Neuronal stem cell (in vitro differentiated cells): ENCODE measurements at regions not wholly inside any gene's neighbourhood (a gene's known extent, or its start where the extent isn't known, plus 50 kb on each side); places are given as distances from the start of the nearest gene placed in this dataset.
"Not testable (repeated sequence)": the region's sequence is repeated elsewhere in the genome, so short reads cannot be mapped to it uniquely, and the experiment has no call there.

Source experiments
- DNase-seq: peaks from one replicate; pipeline ENCODE4 v3.0.0-alpha.2; 2013; ENCODE audit warnings: low spot score
- H2AFZ ChIP-seq: one replicate; pipeline ENCODE4 v1.6.1; 2013; ENCODE audit warnings: mild to moderate bottlenecking, low read length, inconsistent platforms
- H2AK5ac ChIP-seq: 2 replicates; pipeline ENCODE4 v1.6.1; 2013; ENCODE audit warnings: low read depth, mild to moderate bottlenecking, inconsistent platforms, low read length, moderate library complexity, mixed read lengths
- H2BK120ac ChIP-seq: 2 replicates; pipeline ENCODE4 v1.6.1; 2013; ENCODE audit warnings: low read depth, mild to moderate bottlenecking, inconsistent platforms, low read length, moderate library complexity, mixed read lengths
- H2BK12ac ChIP-seq: one replicate; pipeline ENCODE4 v1.6.1; 2013; ENCODE audit warnings: low read length, inconsistent platforms
- H2BK15ac ChIP-seq: 2 replicates; pipeline ENCODE4 v1.6.1; 2013; ENCODE audit warnings: mild to moderate bottlenecking, low read length, inconsistent platforms, mixed read lengths
- H2BK5ac ChIP-seq: one replicate; pipeline ENCODE4 v1.6.1; 2013; ENCODE audit warnings: inconsistent platforms, mild to moderate bottlenecking, low read length, moderate library complexity
- H3K14ac ChIP-seq: one replicate; pipeline ENCODE4 v1.6.1; 2013; ENCODE audit warnings: low read length, inconsistent platforms
- H3K18ac ChIP-seq: 2 replicates; pipeline ENCODE4 v1.6.1; 2013; ENCODE audit warnings: low read length, inconsistent platforms
- H3K23ac ChIP-seq: 2 replicates; pipeline ENCODE4 v1.6.1; 2013; ENCODE audit warnings: low read depth, mild to moderate bottlenecking, mixed read lengths, low read length, inconsistent platforms; ENCODE audit not compliant: poor library complexity
- H3K27ac ChIP-seq: replicated peaks from 3 replicates; pipeline ENCODE4 v1.5.1; 2013; ENCODE audit warnings: low read length, inconsistent platforms
- H3K27me3 ChIP-seq, 3 experiments: 2 replicates each; pipeline ENCODE4 v1.6.1; 2013; ENCODE audit warnings: low read length in 3 of 3, mild to moderate bottlenecking in 2 of 3, inconsistent platforms in 1 of 3, low read depth in 1 of 3, mixed read lengths in 1 of 3, moderate library complexity in 1 of 3; ENCODE audit not compliant: control insufficient read depth in 3 of 3, insufficient read depth in 3 of 3
- H3K36me3 ChIP-seq, 2 donors: replicated peaks in 1 of 2; 2 replicates each; pipeline ENCODE4 v1.6.1; 2013; ENCODE audit warnings: low read length in 2 of 2; ENCODE audit not compliant: control insufficient read depth in 2 of 2, insufficient read depth in 2 of 2
- H3K4ac ChIP-seq: 2 replicates; pipeline ENCODE4 v1.6.1; 2013; ENCODE audit warnings: inconsistent platforms, mild to moderate bottlenecking, low read length, moderate library complexity
- H3K4me1 ChIP-seq, 2 donors: 1 replicate in 1 of 2; 2 replicates in 1 of 2; pipeline ENCODE4 v1.6.1; 2013; ENCODE audit warnings: low read length in 2 of 2, low read depth in 1 of 2; ENCODE audit not compliant: control insufficient read depth in 2 of 2, insufficient read depth in 1 of 2
- H3K4me2 ChIP-seq: one replicate; pipeline ENCODE4 v1.6.1; 2013; ENCODE audit warnings: mild to moderate bottlenecking, low read length, inconsistent platforms; ENCODE audit not compliant: insufficient read depth, poor library complexity, severe bottlenecking
- H3K4me3 ChIP-seq, 2 donors: 2 replicates each; pipeline ENCODE4 v1.5.1; 2013; ENCODE audit warnings: low read length in 2 of 2, mild to moderate bottlenecking in 2 of 2, inconsistent platforms in 1 of 2, moderate library complexity in 1 of 2
- H3K79me1 ChIP-seq: one replicate; pipeline ENCODE4 v1.6.1; 2013; ENCODE audit warnings: low read depth, mild to moderate bottlenecking, inconsistent platforms, low read length, moderate library complexity
- H3K9ac ChIP-seq: one replicate; pipeline ENCODE4 v1.6.1; 2013; ENCODE audit warnings: mild to moderate bottlenecking, low read depth, low read length, inconsistent platforms; ENCODE audit not compliant: poor library complexity
- H3K9me3 ChIP-seq, 2 donors: replicated peaks in 1 of 2; 2 replicates each; pipeline versions ENCODE3 to v1.6.1; 2013; ENCODE audit warnings: low read length in 2 of 2, mild to moderate bottlenecking in 2 of 2, inconsistent platforms in 1 of 2, low read depth in 1 of 2, mixed read lengths in 1 of 2, moderate library complexity in 1 of 2; ENCODE audit not compliant: control insufficient read depth in 2 of 2, insufficient read depth in 1 of 2
- H4K8ac ChIP-seq: one replicate; pipeline ENCODE4 v1.6.1; 2013; ENCODE audit warnings: low read depth, mild to moderate bottlenecking, inconsistent platforms, low read length, moderate library complexity
- H4K91ac ChIP-seq: one replicate; pipeline ENCODE4 v1.6.1; 2013; ENCODE audit warnings: low read length, low read depth, mild to moderate bottlenecking, inconsistent platforms; ENCODE audit not compliant: poor library complexity
- WGBS, 2 donors: extraction: QIAGEN DNeasy Blood & Tissue Kit; methylation state at CpG; one replicate each; pipeline ENCODE4 v1.1.7; 2013; ENCODE audit warnings: missing lambda C conversion rate in 2 of 2, mixed read lengths in 1 of 2; ENCODE audit not compliant: insufficient read length in 2 of 2, insufficient replicate concordance in 1 of 2; ENCODE audit errors: extremely low coverage in 2 of 2; 5-methylcytosine and 5-hydroxymethylcytosine counted together

DNA sequence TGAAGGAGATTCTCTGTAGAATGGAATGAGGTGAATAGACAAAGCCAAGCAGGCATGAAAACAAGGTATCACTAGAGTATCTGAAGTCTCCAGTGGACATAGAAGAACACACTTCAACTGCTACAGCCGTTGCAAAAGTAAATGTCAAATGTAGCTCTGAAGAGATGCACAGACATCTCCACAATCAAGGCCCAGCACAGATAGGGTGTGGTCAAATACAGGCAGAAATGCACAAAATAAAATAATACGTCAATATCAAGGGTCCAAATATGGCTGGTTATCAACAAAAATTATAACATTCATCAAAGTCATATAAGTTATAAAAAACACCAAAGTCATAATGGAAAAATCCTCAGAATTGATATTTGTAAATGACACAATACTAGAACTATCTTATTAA, 1107.3 kb downstream of the TMEM121 start:
- Histone ChIP-seq H2BK5ac (no peak overlapping the region), H4K8ac (no peak overlapping the region), H3K4me2 (no peak overlapping the region), H3K23ac (no peak overlapping the region), H3K4me3 (no peak overlapping the region), H3K9ac (no peak overlapping the region), H3K18ac (no peak overlapping the region), H3K4ac (no peak overlapping the region), H2BK12ac (no peak overlapping the region), H2AFZ (no peak overlapping the region), H3K79me1 (no peaks in the 10 kb centered on the region), H3K9me3 (peaks cover 0 to 29% of the 10 kb centered on the region in 2 donors), H3K14ac (no peak overlapping the region), H3K27me3 (no peaks in the 10 kb centered on the region), H4K91ac (no peak overlapping the region), H3K36me3 (no peaks in the 10 kb centered on the region), H3K27ac (no peak overlapping the region), H3K4me1 (no peaks in the 10 kb centered on the region), H2BK120ac (no peak overlapping the region), H2AK5ac (no peak overlapping the region), H2BK15ac (no peak overlapping the region)
- DNase-seq: no peak
- no CpG with 5 or more reads among the region's 2 CpGs for WGBS, 2 donors

DNA sequence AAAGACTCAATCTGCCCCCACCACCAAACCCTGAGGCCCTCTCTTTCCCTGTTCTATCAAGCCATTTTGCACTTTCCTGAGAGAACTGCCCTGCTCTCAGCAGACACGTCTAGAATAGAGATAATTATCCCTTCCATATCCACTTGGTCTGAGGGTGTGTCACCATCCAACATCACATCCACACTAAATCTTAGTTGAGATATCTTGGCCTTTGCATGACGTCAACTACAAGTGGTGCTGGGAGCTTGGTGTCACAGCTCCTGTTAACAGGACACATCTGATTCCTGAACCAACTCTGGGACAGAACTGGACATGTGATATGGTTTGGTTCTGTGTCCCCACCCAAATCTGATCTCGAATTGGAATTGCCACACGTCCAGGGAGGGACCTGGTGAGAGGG, 1109.2 kb downstream of the TMEM121 start:
- H2BK5ac ChIP-seq: no peak overlapping the region
- H3K23ac ChIP-seq: no peak overlapping the region
- no peak overlapping the region for H2BK15ac ChIP-seq
- H2AFZ ChIP-seq: no peak overlapping the region
- no CpG with 5 or more reads among the region's 4 CpGs for WGBS, 2 donors
- no peak overlapping the region for H4K8ac ChIP-seq
- no peak overlapping the region for H2BK120ac ChIP-seq
- H3K27ac ChIP-seq: no peak overlapping the region
- no peaks in the 10 kb centered on the region for H3K27me3 ChIP-seq
- H3K36me3 ChIP-seq: no peaks in the 10 kb centered on the region
- H3K18ac ChIP-seq: no peak overlapping the region
- H2AK5ac ChIP-seq: no peak overlapping the region
- no peak overlapping the region for H2BK12ac ChIP-seq
- H3K4me3 ChIP-seq: no peak overlapping the region
- no peaks in the 10 kb centered on the region for H3K4me1 ChIP-seq
- no peak overlapping the region for H3K14ac ChIP-seq
- no peak for DNase-seq
- peaks cover 0 to 29% of the 10 kb centered on the region in 2 donors for H3K9me3 ChIP-seq
- H3K9ac ChIP-seq: no peak overlapping the region
- H3K79me1 ChIP-seq: no peaks in the 10 kb centered on the region
- no peak overlapping the region for H4K91ac ChIP-seq
- H3K4me2 ChIP-seq: no peak overlapping the region
- H3K4ac ChIP-seq: no peak overlapping the region

DNA sequence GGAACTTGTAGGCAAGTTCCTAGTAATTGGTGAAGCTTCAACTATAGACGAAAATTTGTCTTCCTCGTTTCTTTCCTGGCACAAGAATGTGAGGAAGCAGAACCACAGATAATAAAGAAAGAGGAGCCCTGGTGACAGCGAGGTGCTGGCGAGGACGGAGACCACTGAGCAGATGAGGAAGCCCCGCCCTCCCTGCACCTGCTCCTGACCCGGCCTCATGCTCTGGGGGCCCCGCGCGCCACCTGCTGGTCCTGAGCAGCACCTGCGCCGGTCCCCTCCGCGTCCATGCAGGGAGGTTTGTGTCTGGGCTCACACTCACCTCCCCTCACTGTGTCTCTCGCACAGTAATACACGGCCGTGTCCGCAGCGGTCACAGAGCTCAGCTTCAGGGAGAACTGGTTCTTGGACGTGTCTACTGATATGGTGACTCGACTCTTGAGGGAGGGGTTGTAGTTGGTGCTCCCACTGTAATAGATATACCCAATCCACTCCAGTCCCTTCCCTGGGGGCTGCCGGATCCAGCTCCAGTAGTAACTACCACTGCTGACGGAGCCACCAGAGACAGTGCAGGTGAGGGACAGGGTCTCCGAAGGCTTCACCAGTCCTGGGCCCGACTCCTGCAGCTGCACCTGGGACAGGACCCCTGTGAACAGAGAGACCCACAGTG, 1112.5 kb downstream of the TMEM121 start:
- not testable (repeated sequence) for H3K9ac ChIP-seq

GRCh38 chr14:106642090-106642489, 1115.7 kb downstream of the TMEM121 start:
- H3K4me3 ChIP-seq: no peak overlapping the region
- no peaks in the 10 kb centered on the region for H3K36me3 ChIP-seq
- H3K27ac ChIP-seq: no peak overlapping the region
- H3K9me3 ChIP-seq: peaks cover 0 to 7% of the 10 kb centered on the region in 2 donors
- H2AFZ ChIP-seq: no peak overlapping the region
- H3K79me1 ChIP-seq: no peaks in the 10 kb centered on the region
- no peak overlapping the region for H4K91ac ChIP-seq
- DNase-seq: no peak
- WGBS, 2 donors: no CpG with 5 or more reads among the region's 7 CpGs
- H2BK15ac ChIP-seq: no peak overlapping the region
- H4K8ac ChIP-seq: no peak overlapping the region
- no peak overlapping the region for H3K4me2 ChIP-seq
- no peak overlapping the region for H2BK120ac ChIP-seq
- no peak overlapping the region for H2AK5ac ChIP-seq
- no peaks in the 10 kb centered on the region for H3K27me3 ChIP-seq
- H3K4ac ChIP-seq: no peak overlapping the region
- H3K18ac ChIP-seq: no peak overlapping the region
- no peak overlapping the region for H3K23ac ChIP-seq
- no peaks in the 10 kb centered on the region for H3K4me1 ChIP-seq
- no peak overlapping the region for H2BK5ac ChIP-seq
- H3K9ac ChIP-seq: no peak overlapping the region
- no peak overlapping the region for H3K14ac ChIP-seq
- H2BK12ac ChIP-seq: no peak overlapping the region

More for the DNA sequence above, 1112.5 kb downstream of the TMEM121 start:
- H3K23ac ChIP-seq, H3K36me3 ChIP-seq, H3K79me1 ChIP-seq, H3K18ac ChIP-seq, H3K27me3 ChIP-seq, H4K8ac ChIP-seq, H3K4me1 ChIP-seq, H2BK120ac ChIP-seq, H3K4me2 ChIP-seq, H3K27ac ChIP-seq, H2BK15ac ChIP-seq, H4K91ac ChIP-seq, H3K4ac ChIP-seq, H3K14ac ChIP-seq, H2AK5ac ChIP-seq, H2BK5ac ChIP-seq, H2BK12ac ChIP-seq, DNase-seq, H2AFZ ChIP-seq, H3K4me3 ChIP-seq: not testable (repeated sequence)
- peaks cover 0 to 15% of the 10 kb centered on the region in 2 donors for H3K9me3 ChIP-seq
- WGBS, 2 donors: no CpG with 5 or more reads among the region's 25 CpGs
